Mesendoderm (in vitro differentiated cells): ENCODE measurements at regions not wholly inside any gene's neighbourhood (a gene's known extent, or its start where the extent isn't known, plus 50 kb on each side); places are given as distances from the start of the nearest gene placed in this dataset.
A peak's percentile ranks its signal among the peaks of the same experiment; 100 is the strongest.

Experiments used
- DNase-seq: peaks from one replicate; pipeline ENCODE4 v3.0.0; 2013
- H2AK5ac ChIP-seq: 2 replicates; pipeline ENCODE4 v1.6.1; 2013; ENCODE audit warnings: low read length, inconsistent platforms
- H2BK120ac ChIP-seq: 2 replicates; pipeline ENCODE4 v1.6.1; 2013; ENCODE audit warnings: low read depth, mild to moderate bottlenecking, low read length, moderate library complexity, mixed read lengths
- H2BK15ac ChIP-seq: replicated peaks from 2 replicates; pipeline ENCODE4 v1.6.1; 2013; ENCODE audit warnings: low read depth, mild to moderate bottlenecking, moderate library complexity
- H2BK5ac ChIP-seq: 2 replicates; pipeline ENCODE4 v1.6.1; 2013; ENCODE audit warnings: low read length, inconsistent platforms
- H3K18ac ChIP-seq: 2 replicates; pipeline ENCODE4 v1.6.1; 2013; ENCODE audit warnings: mild to moderate bottlenecking, low read length, mixed read lengths
- H3K23ac ChIP-seq: one replicate; pipeline ENCODE4 v1.6.1; 2013; ENCODE audit warnings: low read length
- H3K27ac ChIP-seq: 2 replicates; pipeline ENCODE4 v1.5.1; 2013; ENCODE audit warnings: low read depth, mild to moderate bottlenecking, inconsistent platforms, low read length, moderate library complexity
- H3K27me3 ChIP-seq: 2 replicates; pipeline ENCODE4 v1.6.1; 2013; ENCODE audit warnings: low read length, control low read depth, mild to moderate bottlenecking, inconsistent platforms; ENCODE audit not compliant: insufficient read depth, poor library complexity
- H3K36me3 ChIP-seq: 2 replicates; pipeline ENCODE4 v1.6.1; 2013; ENCODE audit warnings: low read length, inconsistent platforms; ENCODE audit not compliant: control insufficient read depth, insufficient read depth
- H3K4ac ChIP-seq: one replicate; pipeline ENCODE4 v1.6.1; 2013; ENCODE audit warnings: low read depth, mild to moderate bottlenecking, low read length, moderate library complexity
- H3K4me1 ChIP-seq: 2 replicates; pipeline ENCODE4 v1.6.1; 2013; ENCODE audit warnings: low read depth, low read length, inconsistent platforms; ENCODE audit not compliant: control insufficient read depth
- H3K4me2 ChIP-seq: 2 replicates; pipeline ENCODE4 v1.6.1; 2013; ENCODE audit warnings: low read length
- H3K4me3 ChIP-seq: 2 replicates; pipeline ENCODE4 v1.5.1; 2013; ENCODE audit warnings: mild to moderate bottlenecking, low read length
- H3K56ac ChIP-seq: one replicate; pipeline ENCODE4 v1.6.1; 2013; ENCODE audit warnings: low read length
- H3K79me1 ChIP-seq: 2 replicates; pipeline ENCODE4 v1.6.1; 2013; ENCODE audit warnings: low read length, inconsistent platforms
- H3K79me2 ChIP-seq: 2 replicates; pipeline ENCODE4 v1.6.1; 2013; ENCODE audit warnings: mild to moderate bottlenecking, low read length; ENCODE audit not compliant: control insufficient read depth, insufficient read depth
- H3K9ac ChIP-seq: 2 replicates; pipeline ENCODE4 v1.6.1; 2013; ENCODE audit warnings: low read length, inconsistent platforms
- H4K5ac ChIP-seq: one replicate; pipeline ENCODE4 v1.6.1; 2013; ENCODE audit warnings: low read length
- H4K8ac ChIP-seq: one replicate; pipeline ENCODE4 v1.6.1; 2013; ENCODE audit warnings: low read depth, mild to moderate bottlenecking, control low read depth, low read length, moderate library complexity
- WGBS: extraction: QIAGEN DNeasy Blood & Tissue Kit; methylation state at CpG from one replicate; pipeline ENCODE4 v1.1.7; 2013; ENCODE audit warnings: low lambda C conversion rate, missing lambda C conversion rate; ENCODE audit not compliant: insufficient coverage; ENCODE audit errors: extremely low coverage; 5-methylcytosine and 5-hydroxymethylcytosine counted together

- no peak overlapping the region for H3K23ac ChIP-seq
- no CpG with 5 or more reads among the region's 3 CpGs for WGBS
- no peak overlapping the region for H3K18ac ChIP-seq
- no peak overlapping the region for H4K8ac ChIP-seq
- no peak overlapping the region for H2BK120ac ChIP-seq
- H3K4me1 ChIP-seq, result no peaks in the 10 kb centered on the region
- no peak overlapping the region for H4K5ac ChIP-seq
- H3K27ac ChIP-seq, result no peak overlapping the region
- no peak overlapping the region for H3K9ac ChIP-seq
- H3K79me2 ChIP-seq, result no peaks in the 10 kb centered on the region
- H2BK5ac ChIP-seq, result no peak overlapping the region
- no peaks in the 10 kb centered on the region for H3K27me3 ChIP-seq
- no peak overlapping the region for H3K4me2 ChIP-seq
- H2AK5ac ChIP-seq, result no peak overlapping the region
- no peak overlapping the region for H3K4me3 ChIP-seq
- H3K79me1 ChIP-seq, result no peaks in the 10 kb centered on the region
- H3K4ac ChIP-seq, result no peak overlapping the region
- H3K36me3 ChIP-seq, result no peaks in the 10 kb centered on the region
- peak; percentile 75 for DNase-seq
- H3K56ac ChIP-seq, result no peak overlapping the region
- no peak overlapping the region for H2BK15ac ChIP-seq
These were observed 175.8 kb downstream of the PPP1R2C start for GRCh38 chrX:42602136-42602535.

GRCh38 chrX:42597481-42597880, 180.5 kb downstream of the PPP1R2C start:
- Histone ChIP-seq H2BK5ac (no peak overlapping the region), H3K18ac (no peak overlapping the region), H3K4me3 (no peak overlapping the region), H3K56ac (no peak overlapping the region), H3K23ac (no peak overlapping the region), H3K4ac (no peak overlapping the region), H2BK120ac (no peak overlapping the region), H2AK5ac (no peak overlapping the region), H3K27me3 (no peaks in the 10 kb centered on the region), H3K79me1 (no peaks in the 10 kb centered on the region), H4K8ac (no peak overlapping the region), H3K4me1 (no peaks in the 10 kb centered on the region), H3K79me2 (no peaks in the 10 kb centered on the region), H3K9ac (no peak overlapping the region), H4K5ac (no peak overlapping the region), H3K4me2 (no peak overlapping the region), H3K36me3 (no peaks in the 10 kb centered on the region), H2BK15ac (no peak overlapping the region), H3K27ac (no peak overlapping the region)
- WGBS, result no CpG with 5 or more reads among the region's 4 CpGs
- no peak for DNase-seq

- no peaks in the 10 kb centered on the region for H3K79me1 ChIP-seq
- no peak overlapping the region for H3K4me2 ChIP-seq
- H3K56ac ChIP-seq, result no peak overlapping the region
- H3K27me3 ChIP-seq, result no peaks in the 10 kb centered on the region
- H3K4me3 ChIP-seq, result no peak overlapping the region
- H3K18ac ChIP-seq, result no peak overlapping the region
- H4K8ac ChIP-seq, result no peak overlapping the region
- H3K23ac ChIP-seq, result no peak overlapping the region
- no peak overlapping the region for H2BK5ac ChIP-seq
- no peak overlapping the region for H2AK5ac ChIP-seq
- H3K79me2 ChIP-seq, result no peaks in the 10 kb centered on the region
- H3K9ac ChIP-seq, result no peak overlapping the region
- no peaks in the 10 kb centered on the region for H3K36me3 ChIP-seq
- no peak overlapping the region for H3K4ac ChIP-seq
- WGBS, result no CpG with 5 or more reads among the region's 2 CpGs
- no peak for DNase-seq
- H2BK15ac ChIP-seq, result no peak overlapping the region
- no peak overlapping the region for H3K27ac ChIP-seq
- H2BK120ac ChIP-seq, result no peak overlapping the region
- no peak overlapping the region for H4K5ac ChIP-seq
- H3K4me1 ChIP-seq, result no peaks in the 10 kb centered on the region
These were observed 191.9 kb downstream of the PPP1R2C start for GRCh38 chrX:42585842-42586621.

- no peaks in the 10 kb centered on the region for H3K79me1 ChIP-seq
- no peaks in the 10 kb centered on the region for H3K36me3 ChIP-seq
- H3K56ac ChIP-seq, result no peak overlapping the region
- H3K9ac ChIP-seq, result no peak overlapping the region
- no peak overlapping the region for H4K5ac ChIP-seq
- no peaks in the 10 kb centered on the region for H3K79me2 ChIP-seq
- H2BK5ac ChIP-seq, result no peak overlapping the region
- H3K27ac ChIP-seq, result no peak overlapping the region
- DNase-seq, result no peak
- H3K27me3 ChIP-seq, result no peaks in the 10 kb centered on the region
- H3K23ac ChIP-seq, result no peak overlapping the region
- H2BK15ac ChIP-seq, result no peak overlapping the region
- no CpG with 5 or more reads among the region's 3 CpGs for WGBS
- no peak overlapping the region for H3K4ac ChIP-seq
- no peak overlapping the region for H2BK120ac ChIP-seq
- no peak overlapping the region for H4K8ac ChIP-seq
- H3K4me3 ChIP-seq, result no peak overlapping the region
- H3K18ac ChIP-seq, result no peak overlapping the region
- H3K4me1 ChIP-seq, result no peaks in the 10 kb centered on the region
- H2AK5ac ChIP-seq, result no peak overlapping the region
- no peak overlapping the region for H3K4me2 ChIP-seq
These were observed 200.0 kb downstream of the PPP1R2C start for GRCh38 chrX:42577936-42578470.

- H2BK15ac ChIP-seq, result no peak overlapping the region
- no peak overlapping the region for H3K4me2 ChIP-seq
- no peaks in the 10 kb centered on the region for H3K4me1 ChIP-seq
- H2AK5ac ChIP-seq, result no peak overlapping the region
- no peak overlapping the region for H3K27ac ChIP-seq
- no peak overlapping the region for H2BK5ac ChIP-seq
- no peak overlapping the region for H3K9ac ChIP-seq
- H3K4ac ChIP-seq, result no peak overlapping the region
- H3K18ac ChIP-seq, result no peak overlapping the region
- no peaks in the 10 kb centered on the region for H3K27me3 ChIP-seq
- H3K23ac ChIP-seq, result no peak overlapping the region
- H4K8ac ChIP-seq, result no peak overlapping the region
- H3K79me2 ChIP-seq, result no peaks in the 10 kb centered on the region
- no peaks in the 10 kb centered on the region for H3K36me3 ChIP-seq
- H2BK120ac ChIP-seq, result no peak overlapping the region
- peak; percentile 27 for DNase-seq
- WGBS, result no CpG with 5 or more reads among the region's 1 CpG
- H3K4me3 ChIP-seq, result no peak overlapping the region
- no peaks in the 10 kb centered on the region for H3K79me1 ChIP-seq
- no peak overlapping the region for H4K5ac ChIP-seq
- H3K56ac ChIP-seq, result no peak overlapping the region
These were observed 210.7 kb downstream of the PPP1R2C start for GRCh38 chrX:42567268-42567667.

GRCh38 chrX:42565739-42566138, 212.2 kb downstream of the PPP1R2C start:
- H3K27me3 ChIP-seq, result no peaks in the 10 kb centered on the region
- no peak overlapping the region for H2AK5ac ChIP-seq
- H3K27ac ChIP-seq, result no peak overlapping the region
- no peak overlapping the region for H2BK5ac ChIP-seq
- H3K79me1 ChIP-seq, result no peaks in the 10 kb centered on the region
- no peak overlapping the region for H3K4ac ChIP-seq
- H2BK120ac ChIP-seq, result no peak overlapping the region
- no peak overlapping the region for H3K4me3 ChIP-seq
- H3K79me2 ChIP-seq, result no peaks in the 10 kb centered on the region
- no peak overlapping the region for H3K4me2 ChIP-seq
- H3K36me3 ChIP-seq, result no peaks in the 10 kb centered on the region
- H3K56ac ChIP-seq, result no peak overlapping the region
- no peak overlapping the region for H3K23ac ChIP-seq
- WGBS, result no CpG with 5 or more reads among the region's 2 CpGs
- H3K9ac ChIP-seq, result no peak overlapping the region
- no peak overlapping the region for H4K8ac ChIP-seq
- no peak overlapping the region for H4K5ac ChIP-seq
- DNase-seq, result no peak
- H3K4me1 ChIP-seq, result no peaks in the 10 kb centered on the region
- H3K18ac ChIP-seq, result no peak overlapping the region
- no peak overlapping the region for H2BK15ac ChIP-seq
